Nucleus accumbens (tissue), 56 donors: ENCODE measurements at regions not wholly inside any gene's neighbourhood (a gene's known extent, or its start where the extent isn't known, plus 50 kb on each side); places are given as distances from the start of the nearest gene placed in this dataset.

ENCODE experiments used
- DNase-seq, 56 donors: peaks; one replicate each; lab custom pipeline; 2025; lab: John Stamatoyannopoulos, UW

DNA sequence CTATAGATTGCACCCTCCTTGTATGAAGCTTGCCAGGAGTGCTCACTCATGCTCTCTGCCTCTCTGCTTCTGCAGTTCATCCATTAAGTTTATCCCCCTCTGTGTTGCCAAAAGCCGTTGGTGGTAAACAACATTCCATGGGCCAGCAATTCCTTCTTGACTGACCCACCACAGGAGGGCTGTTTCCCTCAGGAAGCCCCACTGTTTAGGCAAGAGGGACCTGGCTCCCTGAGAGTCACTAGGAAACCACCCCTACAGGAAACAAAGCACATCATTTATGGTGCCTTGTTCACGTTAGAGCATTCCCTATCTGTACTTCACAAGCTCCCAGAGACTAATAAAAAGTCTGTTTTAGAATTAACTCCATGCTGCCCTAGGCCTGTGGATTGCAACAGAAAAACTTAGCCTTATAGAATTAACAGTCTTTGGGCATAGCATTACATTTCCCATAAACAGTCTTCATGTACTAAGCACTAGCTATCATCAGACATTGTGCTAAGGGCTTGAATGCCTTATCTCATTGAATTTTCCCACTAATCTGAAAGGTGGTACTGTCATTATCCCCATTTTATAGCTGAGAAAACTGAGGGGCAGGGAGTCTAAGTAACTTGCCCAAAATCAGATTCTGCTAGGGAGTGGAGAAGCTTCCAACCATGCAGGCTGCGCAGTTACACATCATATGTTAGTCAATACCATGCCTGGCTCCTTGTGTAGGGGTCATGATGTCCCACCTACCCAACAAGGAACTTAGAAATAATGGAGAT, 149.9 kb downstream of the SHQ1 start:
- no peak for DNase-seq

DNA sequence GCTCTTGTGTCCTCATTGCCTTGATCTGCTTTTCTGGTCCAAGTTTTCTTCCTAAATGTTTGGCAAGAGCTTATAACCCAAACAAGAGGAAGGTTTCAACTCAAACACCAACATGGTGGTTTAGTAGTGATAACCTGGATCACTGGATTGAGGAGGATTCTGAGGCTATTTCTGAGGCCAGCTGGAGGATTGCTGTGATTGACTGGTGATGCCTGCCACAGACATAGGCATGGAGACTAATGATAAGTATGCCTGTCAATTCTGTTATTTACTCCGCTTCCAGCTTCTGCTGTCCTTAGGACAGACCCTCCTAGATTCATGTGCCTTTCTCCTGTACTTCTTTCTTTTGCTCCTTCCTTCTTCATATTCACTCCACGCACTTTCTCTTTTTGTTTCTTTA, 150.5 kb downstream of the SHQ1 start:
- no peak for DNase-seq

DNA sequence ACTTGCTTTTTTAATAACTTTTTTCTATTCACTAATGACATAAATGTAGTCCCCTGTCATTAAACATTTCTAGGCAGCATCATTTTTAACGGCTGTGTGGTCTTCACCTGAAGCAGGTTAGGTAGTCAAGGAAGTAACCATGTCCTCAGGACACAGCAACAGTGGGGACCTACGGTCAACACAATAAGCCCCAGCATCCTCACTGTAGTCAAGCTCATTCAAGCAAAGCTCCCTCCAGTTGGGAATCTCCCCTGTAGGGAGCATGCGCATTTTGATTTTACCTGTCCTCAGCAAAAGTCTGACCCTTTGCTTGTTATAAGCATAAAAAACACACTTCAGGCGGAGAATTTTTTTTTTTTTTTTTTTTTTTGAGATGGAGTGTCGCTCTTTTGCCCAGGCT, 151.4 kb downstream of the SHQ1 start:
- no peak for DNase-seq

DNA sequence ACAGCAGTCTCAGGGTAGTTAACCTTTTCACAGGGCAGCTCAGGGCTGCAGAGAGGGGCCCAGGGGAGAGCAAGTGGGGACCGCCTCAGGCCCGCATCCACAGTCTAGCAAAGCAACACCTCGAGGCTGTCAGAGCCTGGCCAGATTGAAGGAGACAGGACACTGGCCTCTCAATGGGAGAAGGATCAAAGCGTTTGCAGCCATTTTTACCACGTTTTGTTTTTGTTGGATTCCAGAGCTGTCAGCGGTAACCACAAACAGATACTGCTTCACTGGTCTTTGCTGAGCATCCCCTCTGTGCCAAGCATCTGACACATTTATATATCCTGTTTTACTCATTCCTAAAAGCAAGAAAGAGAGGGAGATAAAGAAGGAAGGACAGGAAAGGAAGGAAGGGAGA, 153.8 kb downstream of the SHQ1 start:
- DNase-seq = no peak

DNA sequence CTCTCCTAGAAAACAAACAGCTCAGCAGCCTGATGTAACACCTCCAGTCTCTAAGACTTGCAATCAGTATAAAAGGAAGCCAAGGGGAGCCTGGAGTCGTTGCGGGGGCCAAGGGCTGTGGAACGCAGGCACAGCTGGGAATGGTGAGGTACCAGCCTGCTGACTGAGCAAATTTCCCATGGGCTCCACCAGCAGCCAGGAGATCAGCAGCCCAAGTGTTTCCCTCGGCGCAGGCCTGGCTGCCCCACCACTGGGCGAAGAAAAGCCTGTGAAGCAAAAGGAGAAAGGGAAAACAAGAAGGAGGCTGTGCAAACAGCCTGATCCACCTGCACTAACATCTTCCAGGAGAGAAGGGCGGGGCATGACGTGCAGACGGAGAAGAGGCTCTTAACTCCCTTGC, 155.3 kb downstream of the SHQ1 start:
- no peak for DNase-seq

DNA sequence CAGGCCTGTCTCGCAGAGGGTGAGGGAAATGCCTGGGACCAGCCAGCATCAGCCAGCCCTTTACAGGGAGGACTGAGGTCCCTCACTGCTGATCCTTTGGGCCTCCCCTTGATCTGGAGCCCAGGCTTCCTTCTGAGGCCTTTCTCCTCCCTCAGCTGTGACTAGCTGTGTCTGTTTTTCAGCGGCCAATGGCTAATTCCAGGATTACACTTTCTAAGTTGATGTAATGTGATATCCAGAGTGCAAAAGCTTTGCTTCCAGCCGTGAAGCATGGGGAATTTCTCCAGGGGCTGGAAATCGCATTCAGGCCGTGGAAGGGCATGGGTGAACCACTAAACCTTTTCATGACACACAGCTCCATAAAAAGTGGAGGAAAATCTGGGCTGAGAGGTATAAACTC, 157.6 kb downstream of the SHQ1 start:
- DNase-seq = no peak

DNA sequence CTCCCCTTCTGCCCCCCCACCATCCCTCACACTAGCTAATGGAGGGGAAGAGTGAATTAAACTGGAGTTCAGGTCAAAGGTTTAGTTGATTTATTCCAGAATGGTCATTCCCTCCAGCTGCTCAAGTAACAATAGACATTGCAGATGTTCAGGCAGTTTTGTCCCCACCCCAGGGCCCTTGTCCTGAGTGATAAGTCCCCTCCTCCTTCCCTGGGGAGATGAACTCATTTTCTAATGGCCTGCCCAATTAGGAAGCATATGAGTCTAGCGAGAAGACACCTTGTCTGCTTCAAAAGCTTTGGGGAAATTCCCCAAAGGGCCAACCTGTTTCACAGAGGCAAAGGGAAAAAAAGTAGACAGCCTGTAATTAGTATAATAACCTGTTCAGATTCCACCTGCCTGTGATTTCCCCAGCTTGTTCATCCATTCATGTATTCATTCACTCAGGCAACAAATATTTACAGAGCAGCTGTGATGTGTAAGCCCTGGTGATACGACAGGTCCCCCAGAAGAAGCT, 165.3 kb downstream of the SHQ1 start:
- no peak for DNase-seq

DNA sequence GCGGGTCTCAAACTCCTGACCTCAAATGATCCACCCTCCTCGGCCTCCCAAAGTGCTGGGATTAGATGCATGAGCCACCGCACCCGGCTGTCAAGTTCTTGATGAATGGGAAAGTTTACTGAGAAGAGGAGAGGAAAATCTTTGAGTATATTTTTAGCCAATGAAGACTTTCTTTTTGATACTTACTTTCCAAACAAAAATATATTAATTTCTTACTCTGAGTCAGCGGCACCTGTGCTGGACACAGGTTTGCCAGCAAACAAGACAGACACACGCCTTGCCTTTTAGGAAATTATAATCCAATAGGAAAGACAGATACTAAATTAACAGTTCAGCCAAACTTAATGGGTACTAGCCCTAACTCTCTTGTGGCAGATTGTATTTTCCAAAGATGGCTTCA, 166.6 kb downstream of the SHQ1 start:
- DNase-seq = no peak

DNA sequence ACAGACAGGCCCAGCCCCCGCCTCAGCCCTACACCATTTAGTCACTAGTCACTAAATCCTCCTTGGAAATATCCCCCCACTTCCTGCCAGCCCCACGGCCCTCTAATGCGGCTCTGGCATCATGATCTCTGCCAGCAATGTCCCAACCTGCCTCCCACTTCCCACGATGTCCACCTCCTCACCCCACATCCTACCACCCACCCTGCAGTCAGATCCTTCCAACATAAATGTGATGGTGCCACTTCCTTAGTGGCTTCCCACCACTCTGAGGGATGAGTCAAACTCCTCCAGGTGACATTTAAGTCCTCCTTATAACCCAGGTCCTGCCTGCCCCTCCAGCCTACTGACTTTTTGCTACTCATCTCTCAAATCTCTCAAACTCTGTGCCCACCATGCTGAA, 167.5 kb downstream of the SHQ1 start:
- DNase-seq = no peak

DNA sequence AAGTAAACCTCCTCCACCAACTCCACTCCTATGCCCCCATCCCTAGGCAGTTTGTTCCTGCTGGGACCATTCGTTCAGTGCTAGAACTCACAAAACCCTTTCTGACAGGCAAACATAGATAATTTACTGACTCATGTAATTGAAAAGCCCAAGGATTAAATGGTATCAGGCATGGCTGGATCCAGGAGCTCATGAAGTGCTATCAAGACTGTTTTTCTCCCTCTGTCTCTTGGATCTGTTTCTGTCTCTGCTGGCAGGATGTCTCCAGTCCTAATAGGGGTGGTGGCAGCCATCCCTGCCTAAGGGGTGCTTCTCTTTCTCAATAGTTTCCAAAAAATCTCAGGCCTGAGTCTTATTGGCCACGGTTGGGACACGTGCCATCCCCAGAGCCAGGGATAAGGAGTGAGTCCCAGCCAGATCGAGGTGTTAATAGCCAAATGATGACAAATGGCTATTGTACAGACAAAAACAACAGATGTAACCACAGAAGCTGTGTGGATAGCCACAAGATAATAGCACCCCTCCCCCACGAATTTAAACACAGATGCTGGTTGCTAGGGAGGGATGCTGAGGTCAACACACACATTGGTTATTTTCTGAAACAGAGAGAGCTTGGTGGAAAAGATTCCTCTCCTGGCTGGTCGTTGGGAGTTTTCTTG, 168.6 kb downstream of the SHQ1 start:
- DNase-seq = peak in 14 of 56 donors; percentile 4 to 33 (median 16)

DNA sequence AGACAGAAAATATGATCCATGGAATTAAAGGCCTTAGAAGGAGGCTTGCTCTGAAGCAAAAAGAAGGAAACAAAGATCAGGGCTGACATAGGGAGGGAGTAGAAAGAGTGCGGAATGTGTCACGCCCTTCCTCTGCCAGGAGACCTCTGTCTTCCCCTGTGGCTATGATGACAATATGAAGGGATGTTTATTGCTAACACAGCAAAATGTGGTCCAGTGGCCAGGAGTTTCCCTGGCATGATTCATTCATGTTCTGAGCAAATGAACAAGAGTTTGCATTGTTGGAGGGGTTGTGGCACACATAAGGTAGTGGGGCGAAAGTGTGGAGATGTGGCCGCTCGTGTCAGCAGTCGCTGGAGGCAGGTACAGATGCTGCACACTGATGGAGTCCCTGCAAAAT, 169.4 kb downstream of the SHQ1 start:
- DNase-seq = no peak

DNA sequence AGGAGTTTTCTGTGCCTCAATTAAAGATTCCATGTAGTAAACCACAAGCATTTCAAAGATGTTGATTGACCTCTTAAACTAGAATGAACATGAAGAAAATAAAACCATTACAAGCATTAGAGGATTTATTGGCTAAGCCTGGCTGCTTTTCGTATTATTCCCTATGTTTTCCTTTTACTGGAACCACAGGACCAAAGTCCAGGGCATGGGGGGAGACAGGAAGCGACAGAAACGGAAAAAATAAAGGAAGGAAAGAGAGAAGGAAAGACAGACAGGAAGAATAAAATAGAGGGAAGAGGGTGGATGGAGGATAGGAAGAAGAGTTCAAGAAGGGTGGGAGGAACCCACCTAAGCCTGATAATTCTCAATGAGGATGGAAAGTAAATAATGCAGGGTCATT, 169.9 kb downstream of the SHQ1 start:
- DNase-seq = no peak

DNA sequence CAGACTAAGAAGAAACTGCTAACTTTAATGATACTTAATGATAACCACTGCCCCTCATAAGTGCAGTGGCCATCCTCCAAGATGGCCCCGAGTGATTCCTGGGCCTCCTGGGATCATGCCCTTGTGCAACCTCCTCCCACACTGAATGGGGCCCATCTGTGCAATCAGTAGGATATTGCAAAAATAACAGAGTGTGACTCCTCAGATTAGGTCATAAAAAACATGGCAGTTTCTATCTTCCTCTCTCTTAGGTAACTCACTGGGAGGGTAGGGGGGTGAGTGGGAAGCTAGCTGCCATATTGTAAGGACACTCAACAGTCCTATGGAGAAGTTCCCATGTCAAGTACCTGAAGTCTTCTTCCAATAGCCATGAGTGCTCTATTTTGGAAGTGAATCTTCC, 173.0 kb downstream of the SHQ1 start:
- DNase-seq = no peak

DNA sequence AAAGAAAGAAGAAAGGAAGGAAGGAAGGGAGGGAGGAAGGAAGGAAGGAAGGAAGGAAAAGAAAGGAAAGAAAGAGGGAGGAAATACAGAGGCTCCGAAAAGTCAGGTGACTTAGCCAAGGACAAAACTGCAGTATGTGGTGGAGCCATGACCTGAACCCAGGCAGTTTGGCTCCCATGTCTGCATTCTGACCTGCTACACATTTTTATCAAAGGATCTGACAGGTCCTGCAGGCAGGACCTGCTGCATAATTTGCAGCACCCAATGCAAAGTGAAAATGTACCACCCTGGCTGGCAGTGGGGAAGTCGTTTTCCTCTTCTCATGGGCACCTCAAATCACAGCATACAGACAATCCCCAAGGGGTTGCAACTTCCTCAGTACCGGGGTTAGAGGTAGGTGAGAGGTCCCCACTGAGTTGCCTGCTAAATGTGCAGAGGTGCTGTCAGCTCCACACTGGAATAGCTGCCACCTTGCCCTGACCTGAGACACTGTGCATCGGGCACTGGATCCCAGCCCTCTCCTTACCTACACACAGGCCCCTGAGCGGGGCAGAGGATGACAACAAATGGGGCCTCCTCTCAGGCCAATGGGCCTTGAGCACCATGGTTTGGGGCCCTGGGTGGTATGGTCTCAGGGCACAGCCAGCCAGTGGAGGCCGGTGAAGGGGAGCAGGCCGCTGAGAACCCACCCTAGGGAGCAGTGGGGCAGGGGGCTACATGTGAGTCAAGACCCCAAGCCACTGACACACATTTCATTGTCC, 175.1 kb downstream of the SHQ1 start:
- DNase-seq = peak in 1 of 56 donors; percentile 5

DNA sequence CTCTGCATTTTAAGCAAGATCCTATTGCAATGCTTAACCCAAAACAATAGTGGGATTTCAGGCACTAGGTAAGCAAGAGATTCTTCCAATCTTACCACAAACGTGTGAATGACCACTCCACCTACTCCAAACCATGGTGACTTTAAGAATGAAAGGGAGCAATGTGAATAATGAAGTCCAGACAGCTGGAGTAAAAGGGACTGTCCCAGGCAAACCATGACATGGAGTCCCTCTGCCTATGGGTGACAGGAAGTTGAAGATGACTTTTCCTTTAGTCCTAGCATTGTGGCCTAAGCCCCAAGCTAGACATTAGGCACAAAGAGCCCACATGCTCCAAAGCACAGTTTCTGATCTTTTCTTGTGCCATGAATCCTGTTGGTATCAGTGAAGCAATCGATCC, 179.0 kb downstream of the SHQ1 start:
- DNase-seq = no peak

DNA sequence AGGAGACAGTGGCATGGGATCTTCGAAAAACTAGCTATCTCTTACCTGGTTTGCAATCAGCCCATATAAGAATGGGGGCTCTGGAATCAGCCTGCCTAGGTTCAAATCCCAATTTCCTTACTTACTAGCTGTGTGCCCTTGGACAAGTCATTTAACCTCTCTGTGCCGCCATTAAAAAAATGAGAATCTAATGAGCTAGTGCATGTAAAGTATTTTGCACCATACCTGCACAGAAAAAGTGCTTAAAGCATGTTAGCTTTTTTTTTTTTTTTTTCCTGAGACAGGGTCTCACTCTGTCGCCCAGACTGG, 181.8 kb downstream of the SHQ1 start:
- DNase-seq = no peak

DNA sequence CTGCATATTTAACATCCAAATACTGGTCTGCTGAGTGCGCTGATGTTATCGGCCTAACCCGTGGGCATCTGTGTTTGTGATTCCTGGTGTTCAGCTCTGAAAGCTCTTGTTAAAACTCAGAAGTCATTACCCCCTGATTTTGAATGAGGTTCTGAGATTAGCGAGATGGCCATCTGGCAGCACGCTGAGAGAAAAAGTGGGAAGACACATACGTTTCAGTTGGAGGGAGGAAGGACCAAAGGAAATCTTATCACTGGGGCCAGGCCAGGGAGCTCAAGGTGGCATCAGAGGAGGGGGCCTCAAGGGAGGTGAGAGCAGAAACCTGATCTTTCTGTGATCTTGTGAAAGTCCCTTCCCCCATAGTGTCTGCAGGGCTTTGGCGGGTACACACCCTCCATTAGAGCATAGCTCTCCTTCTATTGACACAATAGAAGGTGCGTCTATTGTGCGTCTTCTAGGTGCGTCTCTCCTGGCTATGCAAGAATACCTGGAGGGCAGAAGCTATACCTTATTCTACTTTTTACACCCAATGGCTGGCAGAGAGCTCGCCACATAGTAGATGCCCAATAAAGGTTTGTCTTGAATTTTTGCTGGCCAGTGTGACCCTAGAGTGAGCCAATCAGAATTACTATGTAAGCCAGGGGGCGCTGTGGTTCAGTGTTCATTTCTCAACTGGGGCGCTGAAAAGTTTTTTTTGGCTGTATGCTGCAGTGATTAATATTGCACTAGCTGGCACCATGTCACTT, 182.4 kb downstream of the SHQ1 start:
- peak in 8 of 56 donors; percentile 4 to 22 (median 8) for DNase-seq

DNA sequence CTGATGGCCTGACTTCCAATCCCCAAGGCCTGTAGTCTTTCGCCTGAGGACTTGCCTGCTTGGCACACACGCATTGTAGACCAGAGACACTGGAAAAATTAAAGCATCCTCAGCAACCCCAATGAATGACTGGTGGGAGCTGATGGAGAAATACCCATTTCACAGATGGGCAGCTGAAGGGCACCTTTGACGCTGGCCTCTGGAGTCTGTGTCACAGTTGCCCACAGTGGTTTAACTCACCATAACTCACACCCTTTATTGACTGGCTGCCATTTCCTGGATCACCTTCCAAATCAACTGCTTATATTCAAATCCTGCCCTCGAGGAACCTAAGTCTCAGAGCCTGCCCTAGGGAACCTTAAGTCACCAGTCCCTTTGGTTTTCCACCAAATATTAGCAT, 183.1 kb downstream of the SHQ1 start:
- DNase-seq = no peak

DNA sequence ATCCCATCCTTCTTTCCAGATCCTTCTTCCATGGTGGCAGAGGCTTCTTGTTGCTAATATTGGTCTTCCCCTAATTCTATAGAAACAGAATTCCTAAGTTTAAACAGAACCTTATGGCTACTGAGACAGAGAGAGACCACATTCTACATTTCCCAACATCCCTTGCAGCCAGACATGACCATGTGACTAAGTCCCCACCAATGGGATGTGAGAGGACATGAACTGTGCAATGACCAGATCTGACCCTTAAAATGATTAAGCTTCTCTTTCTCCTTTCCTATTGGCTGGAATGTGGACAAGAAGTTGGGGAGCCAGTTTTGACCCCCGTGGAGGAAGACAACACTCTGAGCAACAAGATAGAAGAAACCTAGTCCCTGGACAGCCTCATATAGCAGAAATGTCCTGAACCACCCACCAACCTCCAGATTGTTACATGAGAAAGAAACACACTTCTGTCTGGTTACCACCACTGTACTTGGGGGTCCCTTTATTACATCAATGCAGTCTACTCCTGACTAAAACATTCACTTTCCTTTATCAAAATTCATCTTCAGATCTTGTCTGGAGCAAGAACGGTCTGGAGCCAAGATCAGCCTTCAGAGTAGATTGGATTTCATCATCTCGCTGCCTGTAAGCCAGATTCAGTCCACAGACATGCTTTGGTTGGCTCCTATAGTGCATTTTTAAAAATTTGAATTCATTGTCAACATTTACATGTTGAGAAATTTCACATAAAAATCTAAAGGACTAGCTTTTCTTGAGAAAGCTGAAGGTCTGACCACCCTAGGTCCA, 183.9 kb downstream of the SHQ1 start:
- no peak for DNase-seq

DNA sequence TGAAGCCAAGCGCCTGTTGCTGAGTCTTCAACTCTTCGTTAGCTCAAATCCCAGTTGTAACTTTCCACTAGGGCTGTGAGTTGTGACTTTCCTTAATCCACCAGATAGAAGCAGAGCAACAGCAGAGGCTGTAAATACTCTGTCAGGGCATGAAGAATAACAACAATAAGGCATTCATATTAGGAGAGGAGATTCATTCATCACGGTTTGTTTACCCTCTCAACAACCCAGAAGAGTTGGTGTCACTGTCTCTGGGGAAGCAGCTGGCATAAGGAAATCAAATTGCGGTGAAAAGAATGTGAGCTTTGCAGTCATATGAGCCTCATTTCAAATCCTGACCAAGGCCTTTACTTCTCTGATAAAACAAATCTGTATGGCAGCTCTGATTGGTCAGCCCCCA, 184.8 kb downstream of the SHQ1 start:
- peak in 32 of 56 donors; percentile 3 to 70 (median 33) for DNase-seq
